ENCODE measurements at regions not wholly inside any gene's neighbourhood (a gene's known extent, or its start where the extent isn't known, plus 50 kb on each side); places are given as distances from the start of the nearest gene placed in this dataset.
"Not testable (repeated sequence)": the region's sequence is repeated elsewhere in the genome, so short reads cannot be mapped to it uniquely, and the experiment has no call there.

DNA sequence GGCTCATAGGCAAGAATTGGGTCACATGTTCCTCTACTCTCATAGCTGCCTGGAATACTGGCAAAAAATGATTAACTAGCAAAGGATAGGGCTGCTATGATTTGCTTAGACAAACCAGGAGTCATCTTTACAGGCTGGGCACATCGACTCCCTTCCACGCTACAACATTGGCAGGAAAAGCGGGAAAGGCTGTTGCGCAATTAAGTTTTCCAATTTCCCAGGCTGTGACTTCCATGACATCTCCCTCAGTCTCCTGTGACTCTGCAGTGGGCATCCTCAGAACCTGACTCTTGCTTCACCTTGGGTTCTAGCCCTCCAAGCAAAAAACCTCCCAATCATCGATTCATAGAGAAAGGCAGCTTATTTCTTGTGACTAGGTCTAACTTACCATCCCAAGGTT is 184.5 kb upstream of the E2F7 start:
- no peak for DNase-seq

DNA sequence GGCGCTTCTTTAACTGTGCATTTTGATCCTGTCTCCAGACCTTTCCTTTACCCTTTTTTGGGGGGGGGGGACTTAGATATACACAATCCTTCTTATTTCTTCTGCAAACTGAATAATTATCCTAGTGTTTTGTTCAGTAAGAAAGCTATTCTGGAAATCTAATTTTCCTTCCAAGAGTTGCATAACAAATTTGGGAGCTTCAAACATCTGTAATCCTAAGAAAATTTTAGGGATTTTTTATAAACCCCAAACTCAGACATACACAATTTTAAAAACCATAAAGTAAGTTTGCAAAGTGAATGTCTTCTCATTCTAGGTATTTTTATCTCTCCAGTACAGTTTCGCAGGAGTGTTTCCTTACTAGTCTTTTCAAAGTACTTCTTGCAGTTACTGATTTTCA is 182.7 kb upstream of the E2F7 start:
- no peak for DNase-seq

- no peak for DNase-seq
These were observed 182.2 kb upstream of the E2F7 start for GRCh38 chr12:77247542-77247941.

GRCh38 chr12:77243345-77243744 is 178.0 kb upstream of the E2F7 start:
- no peak for DNase-seq

DNA sequence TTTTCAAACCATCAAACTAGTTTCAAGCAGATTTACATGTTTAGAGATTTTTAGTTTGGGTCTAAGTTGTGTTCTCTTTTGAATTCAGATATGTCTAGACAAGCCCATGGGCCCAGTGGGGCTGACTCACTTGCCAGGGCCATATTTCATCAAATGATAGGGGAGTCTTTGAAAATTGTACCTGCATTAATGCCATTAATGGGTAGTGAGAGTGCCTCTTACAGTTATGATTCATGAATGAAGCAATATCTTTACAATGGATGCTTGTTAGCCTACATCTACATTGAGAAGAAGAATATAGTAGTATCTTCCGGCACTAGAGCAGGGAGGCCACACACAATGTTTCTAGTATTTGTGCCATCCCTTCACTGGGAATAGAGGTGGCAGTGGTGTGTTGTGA is 174.2 kb upstream of the E2F7 start:
- no peak for DNase-seq

DNA sequence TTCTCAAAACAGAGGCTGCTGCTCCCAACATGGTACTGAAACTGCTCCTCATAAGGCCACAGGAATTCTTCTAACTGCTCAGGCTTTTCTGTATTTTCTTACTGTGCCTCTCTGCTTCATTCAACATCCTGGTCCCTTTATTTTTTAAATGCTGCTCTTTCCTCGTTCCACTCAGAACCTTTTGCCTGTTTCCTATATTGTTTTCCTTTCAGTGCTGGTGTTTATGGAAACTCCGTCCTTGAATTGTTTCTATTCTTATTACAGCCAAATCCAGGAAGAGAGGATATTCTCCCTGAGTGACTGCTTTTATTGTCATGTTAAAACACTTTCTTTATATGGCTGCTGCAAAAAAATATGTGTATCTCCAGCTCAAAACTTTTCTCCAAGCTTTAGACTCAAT is 173.0 kb upstream of the E2F7 start:
- no peak for DNase-seq

- no peak for DNase-seq
These were observed 172.5 kb upstream of the E2F7 start for GRCh38 chr12:77237896-77238295.

DNA sequence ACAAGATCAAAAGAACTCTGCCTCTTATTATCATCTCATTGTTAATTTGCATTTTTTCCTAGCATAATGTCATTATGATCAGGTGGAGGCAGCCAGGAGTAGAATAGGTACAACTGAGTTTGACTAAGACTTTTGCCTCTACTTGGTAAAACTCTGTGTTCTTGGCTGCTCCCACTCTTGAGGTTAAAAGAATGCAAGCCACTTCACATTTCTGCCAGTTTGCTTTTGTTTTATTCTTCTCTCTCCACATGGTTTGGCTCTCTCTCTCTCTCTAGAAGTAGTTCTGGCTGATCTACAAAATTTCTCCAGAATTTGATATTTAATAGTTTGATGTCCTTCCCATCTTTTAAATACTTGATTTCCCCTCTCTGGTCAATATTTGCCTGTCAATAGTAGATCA is 170.7 kb upstream of the E2F7 start:
- no peak for DNase-seq

DNA sequence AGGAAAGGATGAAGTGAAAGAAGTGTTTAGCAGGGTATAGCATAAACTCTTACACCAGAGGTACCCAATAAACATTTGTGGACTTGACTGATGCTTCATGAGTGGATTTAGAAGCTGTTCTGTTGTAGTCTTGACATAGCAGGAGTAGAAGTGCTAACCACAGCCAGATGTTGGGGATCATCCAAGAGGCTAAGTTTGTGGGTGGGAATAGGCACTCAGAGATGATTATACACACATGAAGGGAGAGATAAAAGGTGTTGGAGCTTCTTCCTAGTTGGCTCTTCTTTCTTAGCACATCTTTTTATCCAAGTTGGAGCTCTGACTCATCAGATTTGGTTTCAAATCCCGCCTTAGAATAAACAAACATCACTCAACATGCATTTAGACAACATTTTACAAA is 166.7 kb upstream of the E2F7 start:
- no peak for DNase-seq

GRCh38 chr12:77231501-77231918 is 166.1 kb upstream of the E2F7 start:
- no peak for DNase-seq

DNA sequence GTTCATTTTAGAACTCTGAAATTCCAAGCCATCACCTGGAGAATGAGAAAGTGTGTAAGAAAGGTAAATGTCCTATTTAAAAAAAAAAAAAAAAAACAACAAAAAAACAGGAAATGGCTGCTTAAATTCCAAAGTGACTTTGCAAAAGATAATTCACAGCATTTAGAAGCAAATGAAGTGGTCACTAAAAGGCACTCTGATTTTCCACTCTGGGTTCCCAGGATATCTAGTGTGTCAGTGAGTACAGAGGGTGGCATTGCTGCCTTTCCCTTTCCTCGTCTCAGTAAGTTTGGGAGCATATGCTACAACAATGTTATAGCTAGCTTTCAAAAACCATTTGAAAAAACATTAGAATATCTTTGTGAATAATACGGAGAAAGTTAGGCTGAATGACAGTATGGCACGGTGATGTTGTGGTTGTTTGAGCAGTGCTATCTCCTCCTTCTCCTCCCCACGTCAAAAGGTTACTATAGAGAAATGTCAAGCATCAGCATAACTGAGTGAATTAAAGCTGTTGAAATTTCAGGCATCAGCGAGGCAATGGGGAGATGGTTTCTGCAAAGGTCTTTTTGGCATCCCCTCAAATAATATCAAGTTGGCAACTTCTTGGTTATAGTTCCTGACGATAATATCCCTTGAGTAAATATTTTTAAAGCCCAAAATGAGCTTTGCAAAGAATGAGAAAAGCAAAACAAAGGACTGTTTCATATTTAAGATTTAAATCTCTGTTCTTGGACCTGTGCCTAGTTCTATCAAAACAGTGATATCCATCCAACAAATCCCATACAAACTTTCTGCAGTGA is 164.5 kb upstream of the E2F7 start:
- no peak for DNase-seq

DNA sequence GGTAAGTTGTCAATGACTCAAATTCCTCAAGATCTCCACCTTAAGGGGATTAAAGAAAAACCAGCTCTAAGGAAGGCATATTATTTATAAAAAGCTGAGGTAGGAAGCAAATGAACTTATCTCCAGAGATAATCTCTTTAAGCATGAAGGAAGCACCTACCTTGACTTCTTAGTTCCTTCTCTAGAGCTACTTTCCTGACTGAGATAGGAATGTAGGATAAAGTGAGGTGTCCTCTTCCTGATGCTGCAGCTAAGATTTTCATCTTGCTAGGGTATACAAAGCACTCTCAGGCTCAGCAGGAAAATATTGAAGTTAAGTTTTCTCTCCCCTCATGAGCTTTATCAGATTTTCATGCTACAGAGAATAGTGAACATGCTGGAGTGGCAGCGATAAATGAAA is 163.0 kb upstream of the E2F7 start:
- no peak for DNase-seq

DNA sequence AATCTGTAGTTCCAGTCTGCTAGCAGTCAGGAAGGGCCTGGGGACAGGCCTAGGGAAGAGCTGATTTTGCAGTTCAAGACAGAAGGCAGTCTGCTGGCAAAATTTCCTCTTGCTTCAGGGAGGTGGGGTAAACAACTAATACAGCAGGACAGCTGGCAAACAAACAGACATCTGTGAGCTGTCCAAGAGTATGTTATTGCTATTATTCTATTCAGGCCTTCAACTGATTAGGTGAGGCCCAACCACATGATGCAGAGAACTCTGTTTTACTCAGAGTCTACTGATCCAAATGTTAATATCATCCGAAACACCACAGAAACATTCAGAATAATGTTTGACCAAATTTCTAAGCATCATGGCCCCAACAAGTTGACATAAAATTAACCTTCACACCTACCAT is 161.0 kb upstream of the E2F7 start:
- no peak for DNase-seq

DNA sequence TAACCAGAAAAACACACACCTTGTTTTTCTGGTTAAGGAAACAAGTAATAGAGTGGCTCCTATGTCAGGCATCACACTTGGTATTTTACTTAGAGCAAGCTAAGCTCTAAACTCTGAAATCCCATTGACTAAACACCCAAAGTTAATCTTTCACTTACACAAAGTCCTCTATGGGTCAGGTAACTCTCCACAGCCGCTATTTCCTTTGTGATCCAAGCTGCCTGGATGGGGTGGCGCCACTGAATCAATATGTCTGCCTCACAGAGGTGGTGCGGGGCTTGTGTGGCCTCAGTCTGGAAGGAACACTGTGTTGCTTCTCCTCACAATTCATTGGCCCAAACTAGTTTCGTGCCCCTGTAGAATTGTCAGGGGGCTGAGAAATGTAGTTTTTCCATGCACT is 160.0 kb upstream of the E2F7 start:
- no peak for DNase-seq

DNA sequence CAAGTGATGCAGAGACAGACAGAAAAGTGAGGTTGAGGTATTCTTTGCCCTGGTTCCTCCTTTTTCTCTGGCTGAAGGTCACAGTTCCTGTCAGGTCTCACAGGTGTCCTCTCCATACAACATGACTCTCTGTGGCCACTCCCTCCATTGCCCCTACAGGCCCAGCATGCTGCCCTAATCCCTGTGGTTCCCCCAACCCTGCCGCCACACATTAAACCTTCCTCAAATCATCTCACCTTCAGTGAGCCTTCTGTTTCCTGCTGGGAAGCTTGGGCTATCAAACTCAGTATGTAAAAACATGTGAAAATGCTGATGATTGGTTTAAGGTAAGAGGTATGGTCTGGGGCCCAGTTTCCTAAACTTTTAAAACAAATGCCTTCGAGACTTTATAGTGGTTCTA is 159.0 kb upstream of the E2F7 start:
- DNase-seq, result no peak

GRCh38 chr12:77222336-77222735 is 157.0 kb upstream of the E2F7 start:
- DNase-seq, result no peak

DNA sequence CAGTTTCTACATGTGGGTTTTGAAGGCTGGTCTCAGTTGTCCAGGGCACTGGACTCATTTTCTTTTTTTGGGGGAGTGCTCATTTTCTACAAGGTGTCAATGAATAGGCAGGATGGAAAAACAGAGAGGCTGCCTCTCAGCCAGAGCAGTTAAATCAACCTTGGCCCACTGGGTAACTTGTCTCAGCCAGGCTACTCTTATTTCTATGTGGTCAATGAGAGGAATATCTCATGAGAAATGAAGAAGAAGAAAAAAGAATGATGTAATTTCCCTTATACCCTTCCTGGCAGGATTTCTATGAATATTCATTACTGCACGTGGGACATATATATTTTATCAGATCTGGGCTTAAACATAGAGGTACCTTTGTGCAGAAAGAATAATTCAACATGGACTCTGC is 155.2 kb upstream of the E2F7 start:
- no peak for DNase-seq

- DNase-seq, result no peak
These were observed 152.9 kb upstream of the E2F7 start for GRCh38 chr12:77218278-77218677.

- DNase-seq, result not testable (repeated sequence)
These were observed 150.8 kb upstream of the E2F7 start for GRCh38 chr12:77216136-77216535.

GRCh38 chr12:77214136-77214535 is 148.8 kb upstream of the E2F7 start:
- no peak for DNase-seq

DNA sequence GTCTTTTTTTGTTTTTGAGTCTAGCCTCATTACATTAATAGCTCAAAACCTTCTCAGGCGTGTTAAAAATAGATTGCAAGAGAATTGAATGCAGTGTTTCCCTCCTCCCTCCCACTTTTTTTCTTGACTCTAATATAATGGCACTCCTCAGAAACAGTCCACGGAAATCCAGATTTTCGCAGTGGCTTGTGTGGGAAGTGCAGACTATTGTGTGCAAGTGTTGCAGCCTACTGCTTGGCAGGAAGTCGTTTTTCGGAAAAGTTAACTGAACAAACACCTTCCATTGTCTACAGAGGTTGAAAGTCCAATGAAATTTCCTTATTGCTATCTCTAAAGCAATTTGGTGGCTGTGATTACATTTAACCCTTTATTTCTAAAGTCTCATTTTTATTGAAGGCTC is 147.9 kb upstream of the E2F7 start:
- no peak for DNase-seq

DNA sequence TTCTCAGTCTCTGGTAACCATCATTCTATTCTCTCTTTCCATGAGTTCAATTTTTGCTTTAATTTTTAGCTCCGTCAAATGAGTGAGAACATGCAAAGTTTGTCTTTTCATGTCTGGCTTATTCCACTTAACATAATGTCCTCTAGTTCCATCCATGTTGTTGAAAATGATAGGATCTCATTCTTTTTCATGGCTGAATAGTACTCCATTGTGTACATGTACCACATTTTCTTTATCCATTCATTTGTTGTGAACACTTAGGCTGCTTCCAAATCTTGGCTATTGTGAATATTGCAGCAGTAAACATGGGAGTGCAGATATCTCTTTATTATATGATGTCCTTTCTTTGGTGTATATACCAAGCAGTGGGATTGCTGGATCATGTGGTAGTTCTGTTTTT is 145.4 kb upstream of the E2F7 start:
- no peak for DNase-seq

DNA sequence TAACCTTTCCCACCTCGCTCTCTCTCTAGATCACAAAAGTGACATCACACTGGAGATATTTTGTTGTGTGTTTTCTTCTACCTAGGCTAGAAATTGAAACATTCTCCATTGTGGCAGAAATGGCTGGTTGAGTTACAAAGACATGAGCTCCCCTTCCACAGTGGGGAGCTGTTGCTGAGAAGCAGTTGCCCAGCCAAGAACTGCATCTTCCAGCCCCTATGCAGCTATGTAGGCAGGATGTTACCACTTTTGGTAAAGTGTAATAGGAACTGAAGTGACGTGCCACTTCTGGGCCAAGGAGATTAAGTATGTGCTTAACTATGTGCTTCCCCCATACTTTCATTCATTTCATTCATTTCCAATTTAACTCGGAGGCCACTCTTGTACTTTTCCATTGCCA is 138.7 kb upstream of the E2F7 start:
- no peak for DNase-seq

DNA sequence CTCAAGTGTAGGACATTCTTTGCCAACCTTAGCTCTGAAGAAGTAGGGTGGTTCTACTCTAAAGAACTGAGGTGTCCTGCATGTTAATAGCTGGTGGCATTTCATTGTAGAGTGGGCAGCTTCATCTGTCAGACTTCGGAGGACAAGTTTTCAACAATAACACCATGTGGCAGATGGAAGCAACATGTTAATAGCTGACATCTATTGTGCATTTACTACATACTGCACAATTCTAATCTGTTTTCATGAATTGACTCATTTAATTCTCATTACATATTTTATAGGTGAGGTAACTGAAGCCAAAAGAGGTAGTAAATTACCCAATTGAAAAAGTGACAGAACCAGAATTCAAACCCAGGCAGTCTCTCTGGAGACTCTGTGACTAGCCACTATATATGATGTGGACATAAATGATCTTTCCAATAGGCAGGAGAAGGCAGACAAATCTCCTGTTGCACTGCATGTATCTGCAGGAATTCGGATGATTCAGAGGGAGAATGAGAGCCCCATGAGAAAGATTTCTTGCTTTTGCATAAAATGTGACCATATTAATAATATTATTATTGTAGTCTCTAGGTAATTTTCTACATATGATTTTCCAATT is 137.2 kb upstream of the E2F7 start:
- DNase-seq, result no peak

DNA sequence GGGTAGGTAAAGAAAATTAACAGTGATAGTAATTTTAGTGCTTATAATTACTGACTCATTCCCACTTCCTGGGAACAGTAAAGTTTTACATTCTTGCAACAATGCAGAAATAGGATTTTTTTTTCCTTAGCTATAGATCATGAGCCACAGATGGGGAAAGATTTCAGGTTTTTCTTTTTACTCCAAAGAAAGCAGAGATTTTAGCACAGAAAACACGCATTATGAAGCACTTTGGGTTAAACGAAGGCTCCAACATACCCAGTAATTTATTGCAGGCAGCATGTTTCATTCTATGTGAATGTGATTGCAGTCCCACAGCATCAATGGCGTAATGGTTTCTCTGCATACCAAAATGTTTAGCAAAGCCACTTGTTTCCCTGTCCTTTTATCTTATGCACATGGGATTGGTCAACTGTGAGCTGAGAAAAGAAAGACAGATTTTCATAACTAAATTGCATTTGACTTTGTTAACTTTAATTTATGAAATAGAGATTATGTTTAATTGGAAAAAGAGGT is 124.6 kb upstream of the E2F7 start:
- DNase-seq, result no peak
